Panc1 (cell line): ENCODE measurements at regions not wholly inside any gene's neighbourhood (a gene's known extent, or its start where the extent isn't known, plus 50 kb on each side); places are given as distances from the start of the nearest gene placed in this dataset.
A peak's percentile ranks its signal among the peaks of the same experiment; 100 is the strongest.
"Not testable (repeated sequence)": the region's sequence is repeated elsewhere in the genome, so short reads cannot be mapped to it uniquely, and the experiment has no call there.

ENCODE experiments used
- ATAC-seq: fragments of 200-7000 bp; cut with Tn5 transposase; 2 replicates; pipeline ENCODE4 v1.9.1; 2020; ENCODE audit warnings: mild to moderate bottlenecking, moderate library complexity
- BruUV-seq: library from RNA; stranded (reverse); fragments of 400-500 nt; replicated peaks from 2 replicates; lab custom pipeline; 2021; lab: Mats Ljungman, UMichigan
- CTCF ChIA-PET: fragments of 300-600 bp; sonication (Branson Sonifier 250); formaldehyde crosslinking; loops from one replicate; lab custom pipeline; 2022; ENCODE audit warnings: antibody characterized with exemption; lab: Charles Lee
- POLR2A ChIA-PET: fragments of 300-600 bp; sonication (Branson Sonifier 250); formaldehyde crosslinking; loops from one replicate; lab custom pipeline; 2022; ENCODE audit warnings: antibody characterized with exemption; lab: Charles Lee
- DNase-seq: peaks from one replicate; pipeline ENCODE4 v3.0.0-alpha.2; 2010; ENCODE audit warnings: low read depth, low spot score
- H3K27ac ChIP-seq: 2 replicates; pipeline ENCODE4 v1.5.1; 2011; ENCODE audit warnings: mild to moderate bottlenecking, low read length, inconsistent platforms
- H3K27me3 ChIP-seq: fragments of 200-500 bp; sonication (Bioruptor generic); 2 replicates; pipeline ENCODE4 v1.6.0; 2014; ENCODE audit warnings: low read length, inconsistent platforms; ENCODE audit not compliant: control insufficient read depth, insufficient read depth
- H3K36me3 ChIP-seq: fragments of 200-500 bp; sonication (Bioruptor generic); 2 replicates; pipeline ENCODE4 v1.5.1; 2014; ENCODE audit warnings: inconsistent platforms, mild to moderate bottlenecking, low read length, moderate library complexity; ENCODE audit not compliant: control insufficient read depth, insufficient read depth
- H3K4me1 ChIP-seq: 2 replicates; pipeline ENCODE4 v1.5.1; 2011; ENCODE audit warnings: inconsistent platforms, mild to moderate bottlenecking, low read length, moderate library complexity; ENCODE audit not compliant: control insufficient read depth, insufficient read depth
- H3K4me3 ChIP-seq, 2 experiments: 2 replicates each; pipeline ENCODE4 v1.5.1; 2011 to 2012; ENCODE audit warnings: low read depth in 2 of 2, low read length in 2 of 2, mild to moderate bottlenecking in 2 of 2, inconsistent platforms in 1 of 2, moderate library complexity in 1 of 2
- H3K9me3 ChIP-seq: fragments of 200-500 bp; sonication (Bioruptor generic); 2 replicates; pipeline ENCODE4 v1.5.1; 2014; ENCODE audit warnings: low read depth, mild to moderate bottlenecking, inconsistent platforms, low read length, moderate library complexity; ENCODE audit not compliant: control insufficient read depth, insufficient read depth
- in situ Hi-C: cut with HindIII; loops from 2 replicates; pipeline ENCODE4 v1.10.0; 2016; ENCODE audit warnings: low sequenced_read_pairs, low pct_unique_long_range_greater_than_20kb
- intact Hi-C: fragments of 100-400 bp; cut with micrococcal nuclease; formaldehyde crosslinking; loops from one replicate; pipeline ENCODE4 v1.10.0; 2022; ENCODE audit not compliant: unreplicated experiment

GRCh38 chr15:31673263-31673662 is 346.6 kb downstream of the KLF13 start:
- ATAC-seq, H3K27me3 ChIP-seq, POLR2A ChIA-PET, intact Hi-C loops, DNase-seq, in situ Hi-C loops, H3K9me3 ChIP-seq, CTCF ChIA-PET, BruUV-seq, H3K27ac ChIP-seq, H3K36me3 ChIP-seq, H3K4me1 ChIP-seq, H3K4me3 ChIP-seq: not testable (repeated sequence)

GRCh38 chr15:31681529-31682259 is 348.6 kb upstream of the CHRNA7 start:
- H3K9me3 ChIP-seq, CTCF ChIA-PET, intact Hi-C loops, H3K36me3 ChIP-seq, H3K4me1 ChIP-seq, BruUV-seq, H3K27me3 ChIP-seq, POLR2A ChIA-PET, ATAC-seq, H3K4me3 ChIP-seq, H3K27ac ChIP-seq, in situ Hi-C loops, DNase-seq: not testable (repeated sequence)

DNA sequence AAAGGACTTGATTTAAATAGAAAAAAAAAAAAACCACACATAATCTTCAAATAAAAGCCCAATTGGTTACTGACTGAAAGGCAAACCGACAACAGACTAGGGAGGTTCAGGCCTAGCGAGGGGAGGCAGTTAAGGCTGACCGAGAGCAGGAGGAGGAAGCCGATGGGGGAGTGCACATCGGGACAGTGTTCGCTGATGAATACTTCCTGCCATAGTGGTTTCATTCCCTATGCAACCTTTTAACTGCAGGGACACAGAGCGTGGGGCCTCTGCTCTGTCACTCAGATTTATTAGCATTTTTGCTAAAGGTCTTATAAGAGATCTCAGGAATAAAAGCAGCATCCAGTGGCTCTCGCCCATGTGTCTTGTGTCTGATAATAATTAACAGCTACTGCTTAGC is 343.2 kb upstream of the CHRNA7 start:
- BruUV-seq, H3K4me1 ChIP-seq, in situ Hi-C loops, CTCF ChIA-PET, intact Hi-C loops, ATAC-seq, H3K36me3 ChIP-seq, H3K4me3 ChIP-seq, DNase-seq, POLR2A ChIA-PET, H3K27me3 ChIP-seq, H3K9me3 ChIP-seq, H3K27ac ChIP-seq: not testable (repeated sequence)

- H3K27me3 ChIP-seq, POLR2A ChIA-PET, BruUV-seq, DNase-seq, H3K4me3 ChIP-seq, H3K9me3 ChIP-seq, H3K27ac ChIP-seq, H3K4me1 ChIP-seq, H3K36me3 ChIP-seq, intact Hi-C loops, CTCF ChIA-PET, in situ Hi-C loops: not testable (repeated sequence)
- peak; percentile 38; the same call in 1 of the 2 replicates for ATAC-seq
Measured at GRCh38 chr15:31696509-31696908, 333.8 kb upstream of the CHRNA7 start.

DNA sequence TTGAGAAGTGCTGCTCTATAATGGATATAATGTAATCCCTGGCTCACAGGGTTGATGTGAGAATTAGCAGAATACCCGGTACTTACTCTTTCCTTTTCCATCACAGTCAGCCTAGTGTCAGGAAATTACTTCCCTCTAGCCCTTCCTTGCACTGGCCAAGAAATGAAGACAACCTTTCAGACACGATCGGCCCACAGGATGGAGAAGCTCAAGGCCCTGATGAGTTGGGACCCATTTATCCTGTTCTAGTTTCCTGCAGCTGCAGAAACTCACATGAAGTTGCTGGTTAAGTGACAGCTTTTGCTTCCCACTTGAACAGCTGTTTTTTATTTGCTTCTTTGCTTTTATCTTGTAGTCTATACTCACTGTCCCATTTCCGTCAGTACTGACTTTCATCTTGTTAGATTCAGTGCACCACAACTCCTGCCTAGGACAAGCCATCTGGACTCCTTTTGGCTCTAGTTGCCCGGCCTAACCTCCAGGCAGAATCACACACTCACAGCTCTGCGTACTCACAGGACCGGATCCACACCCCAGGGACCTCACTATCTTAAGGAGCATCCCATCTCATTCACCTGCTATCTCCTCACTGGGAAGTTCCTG is 325.1 kb upstream of the CHRNA7 start:
- BruUV-seq, intact Hi-C loops: not testable (repeated sequence)

DNA sequence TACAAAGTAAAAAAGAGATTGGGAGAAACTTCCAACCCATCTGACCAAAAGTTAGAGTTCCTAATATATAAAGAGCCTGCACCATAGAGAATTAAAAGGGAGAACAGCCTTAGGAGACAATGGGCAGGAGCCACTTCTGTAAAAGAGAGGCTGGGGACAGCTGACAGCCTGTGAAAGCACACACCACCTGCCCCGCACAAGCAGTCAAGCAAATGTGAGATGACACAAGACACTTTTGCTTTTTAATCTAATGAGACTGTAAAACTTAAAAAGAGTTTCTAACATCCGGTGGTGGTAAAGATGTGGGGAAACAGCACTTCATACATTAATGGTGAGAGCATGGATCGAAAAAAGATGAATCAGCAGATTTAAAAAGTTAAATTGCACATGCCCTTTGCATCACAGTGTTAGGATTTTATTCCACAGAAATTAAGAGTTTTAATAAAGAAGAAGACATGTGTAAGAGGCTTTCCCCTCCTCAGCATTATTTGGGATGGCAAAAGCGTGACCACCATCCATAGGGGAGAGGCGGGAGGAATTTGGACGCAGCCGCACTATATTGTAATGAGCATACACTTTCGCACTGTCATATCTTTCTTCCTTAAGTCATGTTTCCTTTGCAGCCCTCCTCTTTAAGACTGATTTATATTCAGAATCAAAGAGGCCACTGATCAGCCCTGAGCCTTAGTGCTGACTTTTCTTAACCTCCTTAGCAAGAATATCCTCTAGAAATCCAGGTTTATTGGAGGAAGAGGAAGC is 322.2 kb upstream of the CHRNA7 start:
- H3K36me3 ChIP-seq, BruUV-seq, CTCF ChIA-PET, H3K27ac ChIP-seq, DNase-seq, H3K9me3 ChIP-seq, H3K4me1 ChIP-seq, H3K4me3 ChIP-seq, H3K27me3 ChIP-seq, POLR2A ChIA-PET, intact Hi-C loops, in situ Hi-C loops, ATAC-seq: not testable (repeated sequence)

More for the DNA sequence above, 325.1 kb upstream of the CHRNA7 start:
- ATAC-seq, H3K27me3 ChIP-seq, H3K9me3 ChIP-seq, DNase-seq, H3K4me1 ChIP-seq, H3K36me3 ChIP-seq, POLR2A ChIA-PET, H3K27ac ChIP-seq, CTCF ChIA-PET, in situ Hi-C loops, H3K4me3 ChIP-seq: not testable (repeated sequence)

DNA sequence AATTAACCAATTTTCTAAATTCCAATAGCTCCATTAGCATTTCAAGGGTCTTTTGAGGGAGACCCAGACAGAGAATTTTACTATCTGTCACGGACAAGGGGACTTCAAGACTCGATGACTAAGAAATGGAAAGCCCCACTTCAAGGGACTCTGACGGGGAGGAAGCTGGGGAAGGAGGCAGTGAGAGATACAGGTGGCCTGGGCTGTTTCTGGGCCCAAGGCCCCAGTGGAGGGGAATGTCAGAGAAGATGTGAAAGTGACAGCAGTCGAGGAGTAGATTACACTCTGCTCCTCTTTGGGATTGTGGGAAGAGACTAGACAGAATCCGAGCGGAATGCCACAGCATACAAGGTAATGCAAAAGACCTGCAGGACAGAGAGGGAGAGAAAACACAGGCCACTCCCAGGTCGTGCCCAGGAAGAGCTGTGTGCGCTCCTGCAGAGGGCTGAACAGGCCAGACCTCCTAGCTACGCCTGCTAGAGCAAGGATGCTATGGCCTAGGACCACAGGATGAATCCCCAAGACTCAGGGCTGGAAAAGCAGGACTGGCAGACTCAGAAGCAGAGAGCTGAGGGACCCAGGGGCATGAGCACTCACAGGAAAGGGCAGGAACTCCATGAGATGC is 321.5 kb upstream of the CHRNA7 start:
- ATAC-seq, BruUV-seq, in situ Hi-C loops: not testable (repeated sequence)

More for the DNA sequence above, 321.5 kb upstream of the CHRNA7 start:
- POLR2A ChIA-PET, DNase-seq, H3K36me3 ChIP-seq, H3K9me3 ChIP-seq, H3K4me3 ChIP-seq, H3K4me1 ChIP-seq, CTCF ChIA-PET, H3K27me3 ChIP-seq, intact Hi-C loops, H3K27ac ChIP-seq: not testable (repeated sequence)
